ENCODE measurements at regions not wholly inside any gene's neighbourhood (a gene's known extent, or its start where the extent isn't known, plus 50 kb on each side); places are given as distances from the start of the nearest gene placed in this dataset.
"Not testable (repeated sequence)": the region's sequence is repeated elsewhere in the genome, so short reads cannot be mapped to it uniquely, and the experiment has no call there.

DNA sequence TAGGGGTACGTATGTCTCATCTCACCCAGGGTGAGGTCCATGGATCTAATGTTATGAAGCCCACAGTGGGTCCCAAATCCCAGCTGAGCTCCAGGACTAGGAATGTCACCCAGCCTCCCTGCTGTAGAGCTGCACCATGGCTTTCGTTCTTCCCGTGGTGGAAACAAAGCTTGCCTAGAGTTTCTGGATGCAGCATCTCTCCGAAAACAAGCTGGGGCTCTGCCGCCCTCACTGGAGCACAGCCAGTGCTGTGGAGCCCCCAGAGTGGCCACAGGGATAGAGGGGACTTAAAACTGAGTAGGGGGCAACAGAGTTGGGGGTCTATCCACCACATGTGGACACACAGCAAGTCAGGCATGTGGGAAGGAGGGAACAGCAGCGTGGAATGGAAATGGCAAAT is 192.1 kb downstream of the ANKRD30B start:
- H3K27ac ChIP-seq; ATAC-seq (replicated peaks in 6 of 8); in situ Hi-C loops (cut with MboI; ENCODE audit: low pct_unique_long_range_greater_than_20kb in 2 of 9, low sequenced_read_pairs in 9 of 9, unreplicated experiment in 9 of 9); H3K4me3 ChIP-seq: not testable (repeated sequence)
- H3K4me1 ChIP-seq (replicated peaks in 1 of 2) = peaks cover 9 to 51% of the 10 kb centered on the region in 2 donors
- 40 to 83% (median 61%) methylated on average over 1 to 5 of the region's 6 CpGs; no CpG with 5 or more reads in 5 of the 10 experiments for WGBS, 10 experiments

DNA sequence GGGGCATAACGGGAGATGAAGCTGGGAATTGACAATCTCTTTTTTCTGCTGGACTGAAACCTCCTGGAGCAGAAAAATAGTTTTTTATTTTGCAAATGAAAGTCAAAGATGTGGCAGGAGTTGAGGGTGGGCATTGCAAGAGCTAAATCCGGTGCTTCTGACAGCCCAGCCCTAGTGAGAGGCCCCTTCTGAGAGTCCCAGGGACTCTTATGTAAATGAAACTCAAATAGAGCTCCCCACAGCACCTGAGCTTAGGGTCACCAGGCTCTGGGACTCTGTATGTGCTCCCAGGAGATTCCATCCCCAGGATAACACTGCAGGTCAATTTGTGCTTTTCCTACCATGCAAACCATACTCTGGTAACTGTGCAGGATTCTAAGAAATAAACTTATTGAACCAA is 192.8 kb downstream of the ANKRD30B start:
- ATAC-seq (replicated peaks in 6 of 8) = peak in 3 of 8 experiments; percentile 32 to 63 (median 54)
- Histone ChIP-seq H3K4me3 (no peak overlapping the region), H3K27ac (no peak overlapping the region), H3K4me1 (replicated peaks in 1 of 2) (peaks cover 9 to 45% of the 10 kb centered on the region in 2 donors)
- in situ Hi-C loops (cut with MboI; ENCODE audit: low pct_unique_long_range_greater_than_20kb in 2 of 9, low sequenced_read_pairs in 9 of 9, unreplicated experiment in 9 of 9) = no loop called here
- WGBS, 10 experiments = 0 to 35% (median 10%) methylated on average over 1 to 2 of the region's 2 CpGs; no CpG with 5 or more reads in 5 of the 10 experiments

DNA sequence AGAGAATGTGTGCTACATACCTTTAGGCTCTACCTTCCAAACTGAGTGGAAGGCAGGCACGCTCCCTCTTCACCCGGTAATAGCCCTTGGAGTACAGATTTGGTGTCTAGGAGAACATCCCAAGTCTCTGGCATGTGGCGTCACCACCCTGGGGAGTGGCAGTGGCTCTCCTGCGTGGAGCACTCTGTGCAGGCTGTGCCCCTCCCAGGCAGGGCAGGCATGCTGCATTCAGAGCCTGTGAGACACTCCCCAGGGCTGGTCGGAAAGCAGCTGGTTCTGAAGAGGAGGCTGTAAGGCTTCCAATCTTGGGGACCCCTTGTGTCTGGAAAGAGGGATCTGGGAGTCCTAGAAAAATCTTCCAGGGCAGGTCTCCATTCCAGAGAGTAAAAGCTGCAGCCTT is 193.3 kb downstream of the ANKRD30B start:
- WGBS, 10 experiments = 10 to 100% (median 70%) methylated on average over 1 to 4 of the region's 5 CpGs; no CpG with 5 or more reads in 4 of the 10 experiments
- no peak overlapping the region for H3K27ac ChIP-seq
- peak in 4 of 8 experiments; percentile 38 to 79 (median 60) for ATAC-seq (replicated peaks in 6 of 8)
- no peak overlapping the region for H3K4me3 ChIP-seq
- peaks cover 9 to 42% of the 10 kb centered on the region in 2 donors for H3K4me1 ChIP-seq (replicated peaks in 1 of 2)
- in situ Hi-C loops (cut with MboI; ENCODE audit: low pct_unique_long_range_greater_than_20kb in 2 of 9, low sequenced_read_pairs in 9 of 9, unreplicated experiment in 9 of 9) = no loop called here

DNA sequence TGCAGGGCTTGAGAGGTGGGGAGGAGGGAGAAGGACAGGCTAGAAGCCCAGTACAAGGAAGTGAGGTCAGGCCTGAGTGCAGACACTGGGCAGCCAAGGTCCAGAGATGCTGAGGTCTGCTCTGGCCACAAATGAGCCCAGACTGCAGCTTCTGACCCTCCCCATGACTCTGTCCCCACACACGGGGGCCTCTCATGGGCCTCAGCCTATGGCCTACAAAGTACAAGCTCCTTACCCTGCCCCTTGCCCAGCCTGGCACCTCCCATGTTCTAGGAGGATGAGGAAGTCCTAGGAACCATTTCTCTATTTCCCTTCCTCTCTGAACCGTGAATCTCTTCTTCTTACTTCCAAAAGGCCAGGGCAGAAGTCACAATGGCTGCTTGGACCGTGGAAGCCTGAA is 193.8 kb downstream of the ANKRD30B start:
- in situ Hi-C loops (cut with MboI; ENCODE audit: low pct_unique_long_range_greater_than_20kb in 2 of 9, low sequenced_read_pairs in 9 of 9, unreplicated experiment in 9 of 9) = no loop called here
- WGBS, 10 experiments = 0 to 83% (median 51%) methylated on average over 1 to 3 of the region's 3 CpGs; no CpG with 5 or more reads in 6 of the 10 experiments

DNA sequence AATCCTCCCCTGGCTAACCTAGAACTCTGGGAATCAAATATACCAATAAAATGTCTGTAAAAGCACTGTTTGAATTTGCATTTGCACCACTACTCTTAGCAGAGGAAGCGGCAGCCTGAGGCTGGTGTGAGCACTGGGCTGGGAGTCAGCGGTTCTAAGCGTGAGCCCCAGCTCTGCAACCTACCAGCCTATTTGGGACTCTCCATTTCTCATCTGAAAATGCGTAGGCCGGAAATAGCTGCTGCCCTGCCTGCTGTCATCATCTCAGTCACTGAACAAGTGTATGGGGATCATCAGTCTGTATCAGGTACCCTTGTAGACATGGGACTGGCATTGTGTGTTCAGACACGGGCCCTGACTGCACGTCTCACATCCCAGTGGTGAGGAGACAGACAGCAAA is 194.3 kb downstream of the ANKRD30B start:
- Histone ChIP-seq H3K4me3 (no peak overlapping the region), H3K4me1 (replicated peaks in 1 of 2) (peaks cover 9 to 36% of the 10 kb centered on the region in 2 donors), H3K27ac (no peak overlapping the region)
- 59 to 100% (median 86%) methylated on average over 1 to 4 of the region's 7 CpGs; no CpG with 5 or more reads in 7 of the 10 experiments for WGBS, 10 experiments
- ATAC-seq (replicated peaks in 6 of 8) = no peak
- in situ Hi-C loops (cut with MboI; ENCODE audit: low pct_unique_long_range_greater_than_20kb in 2 of 9, low sequenced_read_pairs in 9 of 9, unreplicated experiment in 9 of 9) = no loop called here

More for the DNA sequence above, 193.8 kb downstream of the ANKRD30B start:
- H3K4me1 ChIP-seq (replicated peaks in 1 of 2) = peaks cover 9 to 41% of the 10 kb centered on the region in 2 donors
- H3K27ac ChIP-seq = no peak overlapping the region
- H3K4me3 ChIP-seq = no peak overlapping the region
- no peak for ATAC-seq (replicated peaks in 6 of 8)

GRCh38 chr18:14943486-14943885 is 195.5 kb downstream of the ANKRD30B start:
- WGBS, 10 experiments = 86 to 100% (median 93%) methylated on average over 2 to 7 of the region's 9 CpGs; no CpG with 5 or more reads in 4 of the 10 experiments
- Histone ChIP-seq H3K4me1 (replicated peaks in 1 of 2) (peaks cover 8 to 28% of the 10 kb centered on the region in 2 donors), H3K27ac (no peak overlapping the region), H3K4me3 (no peak overlapping the region)
- in situ Hi-C loops (cut with MboI; ENCODE audit: low pct_unique_long_range_greater_than_20kb in 2 of 9, low sequenced_read_pairs in 9 of 9, unreplicated experiment in 9 of 9) = no loop called here
- no peak for ATAC-seq (replicated peaks in 6 of 8)

DNA sequence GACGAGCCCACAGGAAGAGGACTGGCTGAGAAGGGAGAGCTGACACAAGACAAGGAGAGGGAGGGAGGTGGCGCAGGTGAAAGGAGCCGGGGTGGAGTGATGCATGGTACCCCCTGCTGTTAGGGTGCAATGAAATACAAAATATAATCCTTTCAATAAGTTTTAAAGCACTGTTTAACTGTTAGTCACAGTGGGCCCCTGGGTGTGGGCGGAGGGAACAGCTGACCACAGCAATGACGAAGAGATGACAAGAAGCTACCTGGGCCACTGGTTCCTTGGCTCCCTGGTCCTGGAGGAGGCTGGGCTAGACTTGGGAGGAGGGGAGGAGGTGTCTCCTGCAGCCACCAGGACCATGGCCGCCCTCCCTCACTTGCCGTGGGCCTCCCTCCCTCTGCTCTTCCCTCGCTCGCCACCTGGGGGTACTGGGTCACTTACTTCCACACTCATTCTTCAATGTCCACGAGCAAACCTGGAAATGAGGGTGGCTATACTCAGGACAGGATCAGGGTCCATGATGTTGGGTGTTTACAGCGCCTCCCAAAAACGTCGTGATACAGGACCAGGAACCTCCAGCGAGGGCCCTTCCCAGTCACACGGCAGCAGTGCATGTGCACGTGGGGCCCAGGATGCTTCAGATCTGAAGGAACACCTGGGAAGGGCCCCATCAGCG is 196.1 kb downstream of the ANKRD30B start:
- WGBS, 10 experiments = 0 to 100% (median 80%) methylated on average over 1 to 4 of the region's 17 CpGs; no CpG with 5 or more reads in 3 of the 10 experiments
- Histone ChIP-seq H3K4me1 (replicated peaks in 1 of 2) (peaks cover 1 to 29% of the 10 kb centered on the region in 2 donors), H3K4me3 (no peak overlapping the region), H3K27ac (no peak overlapping the region)
- in situ Hi-C loops (cut with MboI; ENCODE audit: low pct_unique_long_range_greater_than_20kb in 2 of 9, low sequenced_read_pairs in 9 of 9, unreplicated experiment in 9 of 9) = no loop called here
- no peak for ATAC-seq (replicated peaks in 6 of 8)

GRCh38 chr18:14944838-14945237 is 196.9 kb downstream of the ANKRD30B start:
- in situ Hi-C loops (cut with MboI; ENCODE audit: low pct_unique_long_range_greater_than_20kb in 2 of 9, low sequenced_read_pairs in 9 of 9, unreplicated experiment in 9 of 9) = no loop called here

DNA sequence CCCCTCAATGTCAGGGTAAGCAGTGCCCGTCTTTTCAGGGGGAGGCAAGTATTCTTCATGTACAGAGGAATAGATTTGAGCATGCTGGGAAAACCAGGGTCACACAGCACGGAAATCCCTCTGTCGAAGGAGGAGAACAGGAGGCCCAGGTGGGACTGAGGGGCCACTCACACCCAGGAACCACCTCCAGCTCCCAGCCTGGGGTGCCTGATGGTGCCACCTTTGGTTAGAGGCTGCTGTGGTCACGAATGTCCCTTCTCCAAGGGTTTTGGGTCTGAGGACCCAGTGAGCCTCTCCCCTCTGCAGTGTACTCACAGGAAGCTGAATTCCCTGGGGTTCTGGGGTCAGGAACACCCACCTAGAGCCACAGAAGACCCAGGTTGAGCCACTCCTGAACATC is 197.3 kb downstream of the ANKRD30B start:
- Histone ChIP-seq H3K4me3 (no peak overlapping the region), H3K27ac (no peak overlapping the region), H3K4me1 (replicated peaks in 1 of 2) (peaks cover 0 to 30% of the 10 kb centered on the region in 2 donors)
- in situ Hi-C loops (cut with MboI; ENCODE audit: low pct_unique_long_range_greater_than_20kb in 2 of 9, low sequenced_read_pairs in 9 of 9, unreplicated experiment in 9 of 9) = no loop called here
- no peak for ATAC-seq (replicated peaks in 6 of 8)
- 10 to 80% methylated on average over 1 to 2 of the region's 4 CpGs; no CpG with 5 or more reads in 8 of the 10 experiments for WGBS, 10 experiments

More at GRCh38 chr18:14944838-14945237, 196.9 kb downstream of the ANKRD30B start:
- ATAC-seq (replicated peaks in 6 of 8) = no peak
- Histone ChIP-seq H3K27ac (no peak overlapping the region), H3K4me3 (no peak overlapping the region), H3K4me1 (replicated peaks in 1 of 2) (peaks cover 0 to 29% of the 10 kb centered on the region in 2 donors)
- WGBS, 10 experiments = 86 to 100% methylated on average over 1 of the region's 7 CpGs; no CpG with 5 or more reads in 8 of the 10 experiments

DNA sequence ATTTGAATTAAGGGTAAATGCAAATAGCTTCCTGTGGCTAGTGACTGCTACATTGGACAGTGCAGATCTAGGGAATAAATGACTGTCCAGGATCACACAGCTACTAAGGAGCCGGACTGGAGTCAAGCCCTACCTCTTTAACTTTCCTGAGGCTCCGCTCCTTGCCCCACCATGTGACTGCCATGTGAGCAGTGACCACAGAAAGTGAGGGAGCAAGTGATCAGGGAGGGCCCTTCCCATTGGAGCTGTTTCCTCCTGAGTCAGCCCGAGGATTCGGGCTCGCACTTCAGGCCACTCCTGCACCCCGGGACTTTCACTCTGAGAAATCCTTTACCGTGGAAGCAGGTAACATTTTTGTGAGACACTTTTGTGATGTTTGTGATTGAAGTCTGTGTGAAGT is 198.0 kb downstream of the ANKRD30B start:
- H3K4me3 ChIP-seq = no peak overlapping the region
- in situ Hi-C loops (cut with MboI; ENCODE audit: low pct_unique_long_range_greater_than_20kb in 2 of 9, low sequenced_read_pairs in 9 of 9, unreplicated experiment in 9 of 9) = no loop called here
- 30 to 100% (median 75%) methylated on average over 2 to 5 of the region's 7 CpGs; no CpG with 5 or more reads in 6 of the 10 experiments for WGBS, 10 experiments
- no peak overlapping the region for H3K27ac ChIP-seq
- peaks cover 0 to 33% of the 10 kb centered on the region in 2 donors for H3K4me1 ChIP-seq (replicated peaks in 1 of 2)
- ATAC-seq (replicated peaks in 6 of 8) = peak in 1 of 8 experiments; percentile 67

DNA sequence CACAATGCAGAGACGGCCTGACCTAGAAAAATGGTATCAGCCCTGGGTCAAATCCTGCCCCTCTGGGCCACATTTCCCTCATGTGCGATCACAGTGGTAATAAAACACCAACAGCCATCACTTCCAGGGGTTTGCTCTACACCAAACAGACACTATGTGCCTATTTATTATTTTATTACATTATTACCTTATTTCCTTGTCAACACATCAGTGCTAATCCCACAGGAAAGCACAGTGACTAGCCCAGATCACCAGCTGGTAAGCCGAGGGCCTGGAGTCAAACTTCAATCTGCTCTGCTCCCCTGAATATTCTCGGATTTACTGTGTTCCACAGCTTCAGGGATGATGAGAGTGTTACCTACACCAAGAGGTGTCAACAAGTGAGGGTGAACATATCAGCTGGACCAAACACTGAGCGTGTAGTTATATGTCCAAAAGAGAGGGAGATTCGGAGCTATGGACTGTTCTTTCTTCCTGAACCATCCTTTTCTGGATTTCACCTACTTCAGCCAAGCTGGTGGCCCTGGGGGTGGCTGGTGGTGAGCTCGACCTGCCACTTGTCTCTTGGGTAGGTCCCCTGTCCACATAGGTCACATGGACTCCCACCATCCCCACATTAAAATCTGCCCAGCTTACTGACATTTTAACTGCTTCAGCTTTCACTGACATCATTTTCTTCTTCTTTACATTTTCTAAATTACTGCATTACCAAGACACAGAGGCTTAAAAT is 198.9 kb downstream of the ANKRD30B start:
- in situ Hi-C loops (cut with MboI; ENCODE audit: low pct_unique_long_range_greater_than_20kb in 2 of 9, low sequenced_read_pairs in 9 of 9, unreplicated experiment in 9 of 9); ATAC-seq (replicated peaks in 6 of 8): not testable (repeated sequence)

GRCh38 chr18:14947482-14948162 is 199.7 kb downstream of the ANKRD30B start:
- H3K4me3 ChIP-seq = no peak overlapping the region
- 5 to 100% (median 91%) methylated on average over 1 to 5 of the region's 8 CpGs; no CpG with 5 or more reads in 4 of the 10 experiments for WGBS, 10 experiments
- H3K4me1 ChIP-seq (replicated peaks in 1 of 2) = peaks cover 0 to 32% of the 10 kb centered on the region in 2 donors
- in situ Hi-C loops (cut with MboI; ENCODE audit: low pct_unique_long_range_greater_than_20kb in 2 of 9, low sequenced_read_pairs in 9 of 9, unreplicated experiment in 9 of 9) = no loop called here
- no peak for ATAC-seq (replicated peaks in 6 of 8)
- H3K27ac ChIP-seq = no peak overlapping the region

More for the DNA sequence above, 198.9 kb downstream of the ANKRD30B start:
- H3K4me3 ChIP-seq, H3K27ac ChIP-seq: not testable (repeated sequence)
- WGBS, 10 experiments = 0 to 87% (median 30%) methylated on average over 2 to 5 of the region's 7 CpGs; no CpG with 5 or more reads in 3 of the 10 experiments
- peaks cover 0 to 32% of the 10 kb centered on the region in 2 donors for H3K4me1 ChIP-seq (replicated peaks in 1 of 2)

DNA sequence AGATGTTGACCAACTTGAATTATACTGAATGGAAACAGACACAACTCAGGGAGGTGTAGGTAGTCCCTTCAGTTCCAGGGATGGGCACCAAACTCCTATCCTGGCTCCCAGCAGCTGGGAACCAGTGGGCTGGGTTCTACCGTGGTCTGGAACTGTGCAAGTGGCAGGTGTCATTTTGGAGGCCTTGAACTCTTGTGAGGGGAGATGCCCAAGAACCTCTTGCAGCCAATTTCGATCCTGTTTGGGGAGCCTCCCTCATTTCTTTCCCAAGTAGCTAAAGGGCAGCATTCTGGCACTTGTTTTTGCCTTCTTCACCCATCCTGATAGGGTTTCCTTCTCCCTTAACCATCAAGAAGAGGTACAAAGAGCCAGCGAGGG is 200.2 kb downstream of the ANKRD30B start:
- Histone ChIP-seq H3K4me3 (no peak overlapping the region), H3K27ac (no peak overlapping the region), H3K4me1 (replicated peaks in 1 of 2) (peaks cover 0 to 32% of the 10 kb centered on the region in 2 donors)
- WGBS, 10 experiments = 0 to 100% (median 33%) methylated on average over 1 to 3 of the region's 3 CpGs; no CpG with 5 or more reads in 2 of the 10 experiments
- ATAC-seq (replicated peaks in 6 of 8) = no peak
- in situ Hi-C loops (cut with MboI; ENCODE audit: low pct_unique_long_range_greater_than_20kb in 2 of 9, low sequenced_read_pairs in 9 of 9, unreplicated experiment in 9 of 9) = no loop called here
